Astrocyte of the cerebellum (primary cell): ENCODE measurements at regions not wholly inside any gene's neighbourhood (a gene's known extent, or its start where the extent isn't known, plus 50 kb on each side); places are given as distances from the start of the nearest gene placed in this dataset.
"Not testable (repeated sequence)": the region's sequence is repeated elsewhere in the genome, so short reads cannot be mapped to it uniquely, and the experiment has no call there.

Experiments used
- DNase-seq: peaks from one replicate; pipeline ENCODE4 v3.0.0-alpha.2; 2011; ENCODE audit warnings: low read depth
- H3K4me3 ChIP-seq: 2 replicates; pipeline ENCODE4 v1.5.1; 2011; ENCODE audit warnings: mild to moderate bottlenecking, low read depth, low read length, moderate library complexity
- CTCF ChIP-seq: IDR thresholded peaks from 2 replicates; pipeline ENCODE4 v1.5.1; 2012; ENCODE audit warnings: low read length, low read depth, moderate library complexity, mild to moderate bottlenecking; ENCODE audit errors: missing control alignments
- in situ Hi-C: cut with HindIII; loops from 2 replicates; pipeline ENCODE4 v1.10.0; 2017; ENCODE audit warnings: low sequenced_read_pairs

- no peak for DNase-seq
- no peak for TF ChIP-seq CTCF
- H3K4me3 ChIP-seq, result no peak overlapping the region
- in situ Hi-C loops, result no loop called here
Observed at GRCh38 chr22:33167998-33168790, 110.0 kb upstream of the SYN3 start.

- in situ Hi-C loops, result no loop called here
- no peak for DNase-seq
- TF ChIP-seq CTCF, result no peak
- H3K4me3 ChIP-seq, result no peak overlapping the region
Observed at GRCh38 chr22:33166206-33166605, 108.0 kb upstream of the SYN3 start.

GRCh38 chr22:33163815-33164214, 105.6 kb upstream of the SYN3 start:
- no peak for TF ChIP-seq CTCF
- H3K4me3 ChIP-seq, result no peak overlapping the region
- DNase-seq, result no peak
- in situ Hi-C loops, result no loop called here

GRCh38 chr22:33162196-33162595, 104.0 kb upstream of the SYN3 start:
- DNase-seq, result no peak
- H3K4me3 ChIP-seq, result no peak overlapping the region
- TF ChIP-seq CTCF, result no peak
- in situ Hi-C loops, result no loop called here

GRCh38 chr22:33160525-33160924, 102.3 kb upstream of the SYN3 start:
- in situ Hi-C loops, result no loop called here
- DNase-seq, result no peak
- H3K4me3 ChIP-seq, result no peak overlapping the region
- TF ChIP-seq CTCF, result no peak

GRCh38 chr22:33154967-33155366, 96.8 kb upstream of the SYN3 start:
- in situ Hi-C loops, DNase-seq, H3K4me3 ChIP-seq: not testable (repeated sequence)

- H3K4me3 ChIP-seq, result no peak overlapping the region
- DNase-seq, result no peak
- in situ Hi-C loops, result no loop called here
- no peak for TF ChIP-seq CTCF
Observed at GRCh38 chr22:33149611-33150010, 91.4 kb upstream of the SYN3 start.
